Cardiac muscle cell (in vitro differentiated cells and primary cell): ENCODE measurements at regions not wholly inside any gene's neighbourhood (a gene's known extent, or its start where the extent isn't known, plus 50 kb on each side); places are given as distances from the start of the nearest gene placed in this dataset.

Experiments used
- DNase-seq, 2 donors: peaks; one replicate each; pipeline versions ENCODE4 v3.0.0 to v3.0.0-alpha.2; 2010 to 2017; ENCODE audit warnings: low read depth in 1 of 2, low spot score in 1 of 2
- H3K27ac ChIP-seq: fragments of 200-600 bp; sonication (generic); 2 replicates; pipeline ENCODE4 v1.5.1; 2016
- H3K27me3 ChIP-seq: fragments of 200-600 bp; sonication (generic); 2 replicates; pipeline ENCODE4 v1.6.0; 2016; ENCODE audit warnings: control low read depth
- H3K36me3 ChIP-seq: fragments of 200-600 bp; sonication (generic); 2 replicates; pipeline ENCODE4 v1.5.1; 2016; ENCODE audit warnings: control low read depth
- H3K4me1 ChIP-seq: fragments of 200-600 bp; sonication (generic); 2 replicates; pipeline ENCODE4 v1.8.1; 2017; ENCODE audit warnings: low read depth, mild to moderate bottlenecking, mixed run types
- H3K4me3 ChIP-seq: fragments of 200-600 bp; sonication (generic); 2 replicates; pipeline ENCODE4 v1.5.1; 2016; ENCODE audit warnings: mild to moderate bottlenecking
- H3K9me3 ChIP-seq: fragments of 200-600 bp; sonication (generic); 2 replicates; pipeline ENCODE4 v1.5.1; 2017; ENCODE audit warnings: low read depth, mild to moderate bottlenecking, control low read depth
- CTCF ChIP-seq: IDR thresholded peaks from 2 replicates; pipeline ENCODE4 v1.5.1; 2012; ENCODE audit warnings: low read depth, mild to moderate bottlenecking, low read length

DNA sequence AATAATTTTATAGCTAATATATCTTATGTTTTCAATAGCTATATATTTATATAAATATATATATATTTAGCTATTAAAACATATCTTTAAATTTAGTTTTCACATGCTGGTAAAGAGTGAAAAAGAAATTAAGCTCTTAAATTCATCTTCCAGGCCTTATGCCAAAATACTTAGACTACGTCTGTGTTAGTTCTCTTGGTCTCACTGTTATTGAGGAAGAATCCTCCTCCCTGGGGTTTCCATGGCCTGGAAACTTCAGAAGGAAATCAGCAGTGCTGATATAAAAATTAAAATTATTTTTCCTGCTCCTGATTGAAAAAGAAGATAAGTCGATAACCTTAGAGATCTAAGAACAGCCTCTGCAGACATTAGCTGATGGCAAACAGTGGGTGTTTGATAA lies 225.1 kb upstream of the LMCD1 start:
- no peaks in the 10 kb centered on the region for H3K27me3 ChIP-seq
- H3K27ac ChIP-seq, result no peak overlapping the region
- no peak for DNase-seq
- H3K9me3 ChIP-seq, result no peaks in the 10 kb centered on the region
- H3K4me1 ChIP-seq, result no peaks in the 10 kb centered on the region
- TF ChIP-seq CTCF, result no peak
- H3K36me3 ChIP-seq, result no peaks in the 10 kb centered on the region
- H3K4me3 ChIP-seq, result no peak overlapping the region

GRCh38 chr3:8278448-8278847 lies 223.2 kb upstream of the LMCD1 start:
- Histone ChIP-seq H3K4me1 (no peaks in the 10 kb centered on the region), H3K27me3 (no peaks in the 10 kb centered on the region), H3K9me3 (no peaks in the 10 kb centered on the region), H3K4me3 (no peak overlapping the region), H3K27ac (no peak overlapping the region), H3K36me3 (no peaks in the 10 kb centered on the region)
- peak in 1 of 2 donors; percentile 2 for DNase-seq
- TF ChIP-seq CTCF, result no peak

DNA sequence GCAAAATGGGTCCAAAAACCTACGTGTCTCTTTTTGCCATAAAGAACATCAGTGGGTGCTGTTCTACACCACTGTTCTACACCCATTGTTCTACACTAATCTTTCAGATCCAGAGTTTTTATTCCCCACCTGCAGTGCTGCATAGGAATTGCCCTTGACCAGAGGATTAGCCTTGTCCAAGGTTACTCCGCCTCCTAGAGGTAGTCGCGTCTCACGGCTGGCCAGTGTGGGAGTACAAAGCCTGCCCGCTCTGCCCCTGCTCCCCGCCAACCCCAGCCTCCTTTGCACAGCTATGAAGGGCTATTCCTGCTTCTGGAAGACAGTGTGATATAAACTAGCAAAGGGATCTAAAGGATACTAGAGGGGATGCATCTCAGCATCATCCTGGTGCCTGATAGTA lies 222.1 kb upstream of the LMCD1 start:
- no peak overlapping the region for H3K4me3 ChIP-seq
- H3K27ac ChIP-seq, result no peak overlapping the region
- H3K9me3 ChIP-seq, result no peaks in the 10 kb centered on the region
- H3K27me3 ChIP-seq, result no peaks in the 10 kb centered on the region
- no peaks in the 10 kb centered on the region for H3K4me1 ChIP-seq
- no peak for DNase-seq
- no peaks in the 10 kb centered on the region for H3K36me3 ChIP-seq
- TF ChIP-seq CTCF, result no peak

DNA sequence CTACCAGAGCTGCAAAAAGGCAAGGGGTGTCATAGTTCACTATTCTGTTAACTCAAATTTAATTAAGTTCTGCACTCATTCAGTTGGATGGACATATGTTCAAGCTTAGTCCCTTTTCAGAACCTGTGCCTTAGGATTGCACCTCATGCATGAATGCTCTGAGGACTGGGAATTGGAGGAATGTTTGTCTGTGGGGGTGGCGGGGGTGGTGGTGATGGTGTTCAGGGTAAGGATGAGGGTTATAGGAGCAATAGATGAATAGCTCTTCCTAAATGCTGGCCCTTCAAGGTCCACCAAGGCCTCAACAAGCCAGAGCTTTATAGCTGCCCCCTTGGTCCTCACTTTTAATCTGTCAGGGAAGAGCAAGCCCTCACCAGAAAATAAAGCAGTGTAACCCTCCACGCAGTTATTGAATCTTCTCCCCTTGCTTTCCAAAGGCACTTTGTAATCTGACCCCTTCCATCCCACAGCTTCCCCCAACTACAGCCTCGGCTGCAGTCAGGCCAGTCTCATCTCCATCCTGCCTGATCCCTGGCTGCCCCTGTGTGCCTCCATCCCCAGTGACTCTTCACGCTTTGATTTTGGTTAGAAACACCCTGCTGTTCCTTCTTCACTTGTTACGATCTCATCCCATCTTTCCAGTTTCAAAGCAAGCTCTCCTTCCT lies 221.6 kb upstream of the LMCD1 start:
- H3K4me3 ChIP-seq, result no peak overlapping the region
- no peak for TF ChIP-seq CTCF
- H3K27me3 ChIP-seq, result no peaks in the 10 kb centered on the region
- H3K36me3 ChIP-seq, result no peaks in the 10 kb centered on the region
- no peak overlapping the region for H3K27ac ChIP-seq
- no peaks in the 10 kb centered on the region for H3K9me3 ChIP-seq
- H3K4me1 ChIP-seq, result no peaks in the 10 kb centered on the region
- DNase-seq, result peak in 1 of 2 donors; percentile 17

DNA sequence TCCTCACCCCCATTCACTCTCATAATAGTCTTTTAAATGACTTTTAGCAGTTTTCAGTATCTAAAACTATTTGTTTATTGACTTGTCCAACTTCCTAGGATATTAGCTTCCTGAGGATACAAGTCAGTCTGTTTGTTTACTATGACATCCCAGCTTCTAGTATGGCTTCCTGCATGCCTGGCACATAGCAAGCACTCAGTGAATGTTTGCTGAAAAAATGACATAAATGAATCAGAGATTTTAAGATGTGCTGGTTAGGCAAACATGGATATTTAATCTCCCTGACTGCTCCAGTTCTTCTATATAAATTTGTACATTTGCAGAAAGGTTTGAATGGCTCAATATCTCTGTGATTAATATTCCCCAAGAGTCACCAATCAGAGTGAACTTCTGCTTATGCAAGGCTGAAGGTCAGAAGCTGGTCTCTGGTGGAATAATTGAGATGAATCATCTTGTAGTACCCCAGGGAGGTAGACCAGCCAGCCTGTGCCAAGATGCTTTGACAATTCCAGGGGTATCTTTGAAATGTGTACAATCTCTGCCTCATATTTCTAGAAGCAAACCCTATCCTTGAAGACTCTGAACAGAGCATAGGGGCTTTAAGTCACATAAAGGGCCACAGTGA lies 219.0 kb upstream of the LMCD1 start:
- no peaks in the 10 kb centered on the region for H3K36me3 ChIP-seq
- H3K4me3 ChIP-seq, result no peak overlapping the region
- no peaks in the 10 kb centered on the region for H3K9me3 ChIP-seq
- no peaks in the 10 kb centered on the region for H3K27me3 ChIP-seq
- H3K27ac ChIP-seq, result no peak overlapping the region
- no peak for DNase-seq
- peaks cover 4% of the 10 kb centered on the region for H3K4me1 ChIP-seq
- no peak for TF ChIP-seq CTCF
